ENCODE measurements at regions not wholly inside any gene's neighbourhood (a gene's known extent, or its start where the extent isn't known, plus 50 kb on each side); places are given as distances from the start of the nearest gene placed in this dataset.

- Histone ChIP-seq H3K27me3 (no peaks in the 10 kb centered on the region), H3K4me3 (no peak overlapping the region), H3K9me3 (no peaks in the 10 kb centered on the region), H3K4me1 (no peaks in the 10 kb centered on the region), H3K27ac (no peak overlapping the region), H3K36me3 (no peaks in the 10 kb centered on the region)
- TF ChIP-seq, protein P1, sequence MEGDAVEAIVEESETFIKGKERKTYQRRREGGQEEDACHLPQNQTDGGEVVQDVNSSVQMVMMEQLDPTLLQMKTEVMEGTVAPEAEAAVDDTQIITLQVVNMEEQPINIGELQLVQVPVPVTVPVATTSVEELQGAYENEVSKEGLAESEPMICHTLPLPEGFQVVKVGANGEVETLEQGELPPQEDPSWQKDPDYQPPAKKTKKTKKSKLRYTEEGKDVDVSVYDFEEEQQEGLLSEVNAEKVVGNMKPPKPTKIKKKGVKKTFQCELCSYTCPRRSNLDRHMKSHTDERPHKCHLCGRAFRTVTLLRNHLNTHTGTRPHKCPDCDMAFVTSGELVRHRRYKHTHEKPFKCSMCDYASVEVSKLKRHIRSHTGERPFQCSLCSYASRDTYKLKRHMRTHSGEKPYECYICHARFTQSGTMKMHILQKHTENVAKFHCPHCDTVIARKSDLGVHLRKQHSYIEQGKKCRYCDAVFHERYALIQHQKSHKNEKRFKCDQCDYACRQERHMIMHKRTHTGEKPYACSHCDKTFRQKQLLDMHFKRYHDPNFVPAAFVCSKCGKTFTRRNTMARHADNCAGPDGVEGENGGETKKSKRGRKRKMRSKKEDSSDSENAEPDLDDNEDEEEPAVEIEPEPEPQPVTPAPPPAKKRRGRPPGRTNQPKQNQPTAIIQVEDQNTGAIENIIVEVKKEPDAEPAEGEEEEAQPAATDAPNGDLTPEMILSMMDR (IDR thresholded peaks at IDR 0.05): no peak
- WGBS, 2 donors: 58 to 70% methylated on average over 3 of the region's 3 CpGs
- no peak for DNase-seq
- ATAC-seq: no peak
- no peak for FAIRE-seq
- intact Hi-C loops (cut with DNase I): no loop called here
Observed at GRCh38 chr12:83538361-83538965, 851.8 kb downstream of the TMTC2 start.

DNA sequence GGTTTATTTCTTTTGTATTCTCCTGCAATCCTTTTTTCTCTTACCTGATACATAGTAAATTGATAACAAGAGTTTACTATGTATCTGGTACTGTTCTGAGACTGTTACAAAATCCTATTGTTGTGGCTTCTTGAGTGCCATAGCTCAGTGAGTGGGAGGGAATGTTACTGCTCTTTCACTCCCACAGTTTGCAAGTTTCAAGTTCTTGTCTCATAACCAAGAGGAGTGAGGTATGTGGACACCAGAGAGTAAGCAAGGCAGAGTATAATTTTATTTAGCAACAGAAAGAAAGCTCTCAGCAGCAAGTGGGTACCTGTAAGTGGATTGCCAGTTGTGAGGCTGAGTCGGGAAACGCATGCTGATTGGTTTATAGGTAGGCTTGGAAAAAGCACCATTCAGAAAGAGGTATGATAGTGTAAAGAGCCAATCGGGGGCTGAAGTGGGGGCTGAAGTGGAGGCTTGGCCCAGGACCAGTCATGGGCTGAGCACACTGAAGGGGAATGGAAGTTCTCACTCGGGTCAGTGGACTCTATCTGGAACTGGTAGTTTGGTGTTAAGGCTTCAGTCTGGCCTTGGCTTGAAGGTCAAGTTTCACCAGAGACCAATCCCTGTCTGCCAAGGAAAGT is 850.8 kb downstream of the TMTC2 start:
- DNase-seq: peak in 1 of 6 donors; percentile 5
- 61 to 64% methylated on average over 4 of the region's 4 CpGs for WGBS, 2 donors
- no peaks in the 10 kb centered on the region for H3K27me3 ChIP-seq
- H3K4me1 ChIP-seq: no peaks in the 10 kb centered on the region
- TF ChIP-seq, protein P1 (IDR thresholded peaks at IDR 0.05): no peak
- no peak for ATAC-seq
- no peaks in the 10 kb centered on the region for H3K36me3 ChIP-seq
- H3K27ac ChIP-seq: no peak overlapping the region
- intact Hi-C loops (cut with DNase I): no loop called here
- no peak for FAIRE-seq
- no peaks in the 10 kb centered on the region for H3K9me3 ChIP-seq
- no peak overlapping the region for H3K4me3 ChIP-seq

DNA sequence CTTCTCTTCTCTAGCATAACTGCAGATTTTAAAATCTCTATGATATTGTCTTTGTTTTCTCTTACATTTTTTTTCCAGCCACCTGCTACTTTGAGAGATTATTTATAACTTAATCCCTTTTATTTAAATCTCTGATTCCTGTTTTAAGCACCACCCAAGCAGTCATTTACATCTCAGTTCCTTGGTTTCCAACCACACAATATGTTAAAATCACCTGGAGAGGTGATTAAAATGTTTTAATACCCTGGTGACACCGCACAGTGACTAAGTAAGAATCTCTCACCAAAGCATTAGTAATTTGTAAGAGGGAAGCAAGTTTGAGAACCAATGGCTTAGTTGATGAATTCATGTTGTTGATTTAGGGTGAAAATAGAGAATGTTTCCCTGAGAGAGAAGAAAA is 849.8 kb downstream of the TMTC2 start:
- TF ChIP-seq, protein P1 (IDR thresholded peaks at IDR 0.05): no peak
- H3K4me1 ChIP-seq: no peaks in the 10 kb centered on the region
- no peaks in the 10 kb centered on the region for H3K27me3 ChIP-seq
- intact Hi-C loops (cut with DNase I): no loop called here
- H3K36me3 ChIP-seq: no peaks in the 10 kb centered on the region
- no peaks in the 10 kb centered on the region for H3K9me3 ChIP-seq
- H3K27ac ChIP-seq: no peak overlapping the region
- ATAC-seq (no peak), FAIRE-seq (no peak), DNase-seq (no peak)
- H3K4me3 ChIP-seq: no peak overlapping the region
- 85 to 93% methylated on average over 1 of the region's 1 CpG for WGBS, 2 donors

DNA sequence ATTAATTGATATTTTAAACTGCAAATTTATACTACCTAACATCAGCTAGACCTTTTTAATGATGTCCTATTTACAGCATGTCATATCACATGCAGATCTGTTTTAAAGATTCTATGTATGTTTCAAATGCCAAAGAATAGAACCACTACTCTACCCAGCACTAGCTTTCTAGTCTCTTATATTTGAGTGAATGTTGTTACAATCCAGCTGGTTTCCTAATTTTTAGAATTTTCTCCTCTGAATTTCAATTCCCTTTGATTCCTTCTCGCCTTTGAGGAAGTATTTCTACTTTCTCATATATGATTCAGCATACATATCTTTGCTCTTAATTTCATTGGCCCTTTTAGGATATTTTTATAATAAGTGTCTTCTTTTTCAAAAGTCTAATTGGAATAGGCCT is 841.9 kb downstream of the TMTC2 start:
- DNase-seq: no peak
- Histone ChIP-seq H3K27ac (no peak overlapping the region), H3K27me3 (no peaks in the 10 kb centered on the region), H3K36me3 (no peaks in the 10 kb centered on the region), H3K9me3 (no peaks in the 10 kb centered on the region), H3K4me1 (no peaks in the 10 kb centered on the region), H3K4me3 (no peak overlapping the region)
- TF ChIP-seq, protein P1 (IDR thresholded peaks at IDR 0.05): no peak
- FAIRE-seq: no peak
- ATAC-seq: no peak
- intact Hi-C loops (cut with DNase I): no loop called here
- 58 to 65% methylated on average over 1 of the region's 1 CpG for WGBS, 2 donors

- H3K36me3 ChIP-seq: no peaks in the 10 kb centered on the region
- H3K27me3 ChIP-seq: no peaks in the 10 kb centered on the region
- no peak for FAIRE-seq
- no peak for DNase-seq
- no peaks in the 10 kb centered on the region for H3K9me3 ChIP-seq
- H3K4me3 ChIP-seq: no peak overlapping the region
- H3K27ac ChIP-seq: no peak overlapping the region
- intact Hi-C loops (cut with DNase I): no loop called here
- ATAC-seq: no peak
- TF ChIP-seq, protein P1 (IDR thresholded peaks at IDR 0.05): no peak
- WGBS, 2 donors: 78 to 81% methylated on average over 1 of the region's 1 CpG
- no peaks in the 10 kb centered on the region for H3K4me1 ChIP-seq
Observed at GRCh38 chr12:83527810-83528209, 841.1 kb downstream of the TMTC2 start.

All from pancreas (tissue), 10 donors.